ENCODE measurements at regions not wholly inside any gene's neighbourhood (a gene's known extent, or its start where the extent isn't known, plus 50 kb on each side); places are given as distances from the start of the nearest gene placed in this dataset.
"Not testable (repeated sequence)": the region's sequence is repeated elsewhere in the genome, so short reads cannot be mapped to it uniquely, and the experiment has no call there.

DNA sequence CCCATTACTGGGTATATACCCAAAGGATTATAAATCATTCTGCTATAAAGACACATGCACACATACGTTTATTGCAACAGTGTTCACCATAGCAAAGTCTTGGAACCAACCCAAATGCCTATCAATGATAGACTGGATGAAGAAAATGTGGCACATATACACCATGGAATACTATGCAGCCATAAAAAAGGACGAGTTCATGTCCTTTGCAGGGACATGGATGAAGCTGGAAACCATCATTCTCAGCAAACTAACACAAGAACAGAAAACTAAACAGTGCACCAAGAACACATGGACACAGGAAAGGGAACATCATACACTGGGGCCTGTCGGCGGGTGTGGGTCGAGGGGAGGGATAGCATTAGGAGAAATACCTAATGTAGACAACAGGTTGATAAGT, 65.5 kb upstream of the TEAD1 start:
- not testable (repeated sequence) for TF ChIP-seq CTCF (conservative IDR thresholded peaks at IDR 0.05; ENCODE audit: low read depth, low read length); EZH2 (IDR thresholded peaks at IDR 0.05; ENCODE audit: low read length, unreplicated experiment); EZH2phosphoT487 (IDR thresholded peaks at IDR 0.05; ENCODE audit: borderline replicate concordance, low read length)
